Glutamatergic neuron (in vitro differentiated cells): ENCODE measurements at regions not wholly inside any gene's neighbourhood (a gene's known extent, or its start where the extent isn't known, plus 50 kb on each side); places are given as distances from the start of the nearest gene placed in this dataset.

Experiments used
- DNase-seq: peaks from one replicate; pipeline ENCODE4 v3.0.0; 2022
- H3K27ac Mint-ChIP-seq: one replicate; pipeline ENCODE4 v1.8.0; 2020; ENCODE audit warnings: mild to moderate bottlenecking, mixed read lengths, inconsistent platforms; ENCODE audit not compliant: unreplicated experiment
- H3K27me3 Mint-ChIP-seq: one replicate; pipeline ENCODE4 v1.8.0; 2020; ENCODE audit warnings: mild to moderate bottlenecking, moderate library complexity, mixed read lengths, inconsistent platforms; ENCODE audit not compliant: unreplicated experiment
- H3K36me3 Mint-ChIP-seq: one replicate; pipeline ENCODE4 v1.8.0; 2020; ENCODE audit warnings: mild to moderate bottlenecking, mixed read lengths, inconsistent platforms; ENCODE audit not compliant: unreplicated experiment
- H3K4me1 Mint-ChIP-seq: one replicate; pipeline ENCODE4 v1.8.0; 2020; ENCODE audit warnings: mild to moderate bottlenecking, low read depth, mixed read lengths, inconsistent platforms; ENCODE audit not compliant: unreplicated experiment
- H3K4me3 Mint-ChIP-seq: one replicate; pipeline ENCODE4 v1.8.0; 2020; ENCODE audit warnings: mild to moderate bottlenecking, mixed read lengths, inconsistent platforms; ENCODE audit not compliant: unreplicated experiment
- H3K9me3 Mint-ChIP-seq: one replicate; pipeline ENCODE4 v1.8.0; 2020; ENCODE audit warnings: mild to moderate bottlenecking, moderate library complexity, mixed read lengths, inconsistent platforms; ENCODE audit not compliant: unreplicated experiment
- TF ChIP-seq, protein P1 (sequence below): fragments of 200-600 bp; sonication (generic); IDR thresholded peaks from one replicate; pipeline ENCODE4 v1.5.0; 2021; ENCODE audit not compliant: partially characterized antibody, unreplicated experiment

DNA sequence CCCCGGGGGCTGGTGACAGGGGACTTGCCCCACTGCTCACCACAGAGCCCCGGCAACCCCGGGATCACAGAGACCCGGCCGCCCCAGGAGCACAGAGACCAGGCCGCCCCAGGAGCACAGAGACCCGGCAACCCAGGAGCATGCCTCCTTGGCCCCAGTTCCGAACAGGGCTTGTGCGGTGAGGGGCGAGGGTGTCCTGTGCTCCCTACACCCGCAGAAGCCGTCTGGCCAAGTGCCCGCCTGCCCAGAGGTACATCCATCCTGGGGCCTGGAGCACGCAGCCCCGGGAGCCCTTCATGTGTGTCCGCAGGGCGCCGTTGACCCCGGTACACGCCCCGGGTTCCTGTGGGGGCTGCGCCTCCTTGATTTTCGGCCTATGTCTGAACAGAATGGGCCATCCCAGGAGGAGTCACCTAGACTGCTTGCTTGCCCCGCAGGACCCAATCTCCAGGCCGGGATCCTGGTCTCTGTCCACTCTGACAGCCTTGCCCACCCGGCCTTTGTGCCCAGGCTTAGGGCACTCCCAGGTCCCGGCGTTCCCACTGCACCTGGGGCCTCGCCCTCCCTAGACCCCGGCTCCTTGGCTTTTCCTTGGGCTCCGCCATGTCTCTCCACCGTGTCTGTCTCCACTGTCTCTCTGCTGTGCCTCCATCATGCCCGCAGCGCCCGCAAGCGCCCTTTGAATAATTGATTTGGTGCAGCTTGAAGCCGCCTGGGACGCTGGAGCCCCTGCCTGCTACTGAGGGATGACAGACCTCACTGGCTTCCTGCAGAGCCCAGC lies 219.8 kb downstream of the ERMARD start:
- peak; percentile 13 for DNase-seq
- Mint-ChIP-seq H3K9me3 (peaks cover 7% of the 10 kb centered on the region), H3K4me3 (no peak overlapping the region), H3K27me3 (peaks cover 18% of the 10 kb centered on the region), H3K4me1 (peaks cover 5% of the 10 kb centered on the region), H3K27ac (no peak overlapping the region), H3K36me3 (peaks cover 5% of the 10 kb centered on the region)
- TF ChIP-seq, protein P1, sequence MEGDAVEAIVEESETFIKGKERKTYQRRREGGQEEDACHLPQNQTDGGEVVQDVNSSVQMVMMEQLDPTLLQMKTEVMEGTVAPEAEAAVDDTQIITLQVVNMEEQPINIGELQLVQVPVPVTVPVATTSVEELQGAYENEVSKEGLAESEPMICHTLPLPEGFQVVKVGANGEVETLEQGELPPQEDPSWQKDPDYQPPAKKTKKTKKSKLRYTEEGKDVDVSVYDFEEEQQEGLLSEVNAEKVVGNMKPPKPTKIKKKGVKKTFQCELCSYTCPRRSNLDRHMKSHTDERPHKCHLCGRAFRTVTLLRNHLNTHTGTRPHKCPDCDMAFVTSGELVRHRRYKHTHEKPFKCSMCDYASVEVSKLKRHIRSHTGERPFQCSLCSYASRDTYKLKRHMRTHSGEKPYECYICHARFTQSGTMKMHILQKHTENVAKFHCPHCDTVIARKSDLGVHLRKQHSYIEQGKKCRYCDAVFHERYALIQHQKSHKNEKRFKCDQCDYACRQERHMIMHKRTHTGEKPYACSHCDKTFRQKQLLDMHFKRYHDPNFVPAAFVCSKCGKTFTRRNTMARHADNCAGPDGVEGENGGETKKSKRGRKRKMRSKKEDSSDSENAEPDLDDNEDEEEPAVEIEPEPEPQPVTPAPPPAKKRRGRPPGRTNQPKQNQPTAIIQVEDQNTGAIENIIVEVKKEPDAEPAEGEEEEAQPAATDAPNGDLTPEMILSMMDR, result no peak

DNA sequence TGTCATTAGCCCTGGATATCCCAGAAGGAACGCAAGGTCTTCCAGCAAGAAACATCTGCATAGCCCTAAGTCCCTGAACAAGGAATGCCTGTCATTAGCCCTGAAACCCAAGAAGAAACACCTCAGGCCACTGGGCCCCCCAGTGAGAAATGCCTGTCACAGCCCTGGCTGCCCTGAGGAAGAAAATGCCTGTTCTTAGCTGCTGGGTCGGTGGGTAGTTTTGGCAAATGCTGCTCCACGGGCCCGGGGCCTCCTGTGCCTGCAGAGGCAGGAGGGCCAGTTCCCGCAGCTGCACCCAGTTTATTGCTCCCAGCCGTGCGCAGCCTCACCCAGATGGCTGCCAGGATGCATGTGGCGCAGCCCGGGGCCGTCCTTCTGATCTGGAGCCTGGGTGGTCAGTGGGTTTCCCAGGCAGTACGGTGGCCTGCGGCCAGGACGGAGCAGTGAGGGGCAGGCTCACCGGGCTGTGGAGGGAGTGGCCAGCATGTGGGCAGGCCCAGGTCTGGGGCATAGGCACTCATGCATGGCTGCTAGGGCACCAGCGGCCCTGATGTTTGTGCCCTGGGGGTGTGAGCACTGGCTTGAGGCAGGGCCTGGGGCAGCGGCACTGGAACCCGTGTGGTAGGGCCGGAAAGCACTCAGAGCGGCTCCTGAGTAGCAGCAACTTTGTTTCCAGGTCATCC lies 219.0 kb downstream of the ERMARD start:
- H3K27ac Mint-ChIP-seq, result no peak overlapping the region
- peaks cover 7% of the 10 kb centered on the region for H3K9me3 Mint-ChIP-seq
- peaks cover 5% of the 10 kb centered on the region for H3K4me1 Mint-ChIP-seq
- DNase-seq, result peak; percentile 11
- peaks cover 18% of the 10 kb centered on the region for H3K27me3 Mint-ChIP-seq
- no peak overlapping the region for H3K4me3 Mint-ChIP-seq
- TF ChIP-seq, protein P1, result no peak
- H3K36me3 Mint-ChIP-seq, result peaks cover 5% of the 10 kb centered on the region

DNA sequence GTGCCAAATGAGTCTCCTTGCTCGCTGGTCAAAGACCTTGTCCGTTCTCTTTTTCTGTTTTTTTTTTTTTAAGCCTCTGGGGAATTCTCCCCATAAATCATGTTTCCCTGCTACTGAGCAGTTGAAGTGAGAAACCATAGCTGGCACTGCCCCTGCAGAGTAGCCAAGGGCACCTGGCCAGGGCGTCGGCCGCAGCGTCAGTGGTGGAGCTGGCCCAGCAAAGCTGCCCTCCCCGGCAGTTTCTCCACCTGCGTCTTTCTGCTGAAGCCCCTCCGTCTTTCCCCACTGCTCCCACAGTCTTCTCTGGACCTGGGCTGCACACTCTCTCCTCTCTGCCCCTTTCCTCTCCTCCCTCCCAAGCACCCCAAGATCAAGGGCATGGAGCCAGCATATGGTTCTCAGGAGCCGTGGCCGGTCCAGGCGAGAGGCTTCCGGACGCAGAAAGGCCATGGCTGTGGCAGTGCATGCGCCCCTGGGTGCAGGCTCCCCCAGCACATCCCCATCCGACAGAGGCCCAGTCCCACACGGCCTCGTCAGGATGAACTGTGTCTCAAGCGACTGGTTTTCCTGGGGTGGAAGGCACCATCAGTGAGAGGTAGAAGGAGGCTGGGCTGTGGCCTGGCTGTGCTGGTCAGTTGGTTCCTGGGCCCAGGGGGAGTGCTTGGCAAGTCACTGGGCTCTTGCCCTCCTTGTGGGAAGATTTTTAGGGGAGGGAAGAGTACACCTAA lies 218.1 kb downstream of the ERMARD start:
- DNase-seq, result no peak
- H3K27me3 Mint-ChIP-seq, result peaks cover 16% of the 10 kb centered on the region
- H3K9me3 Mint-ChIP-seq, result peaks cover 9% of the 10 kb centered on the region
- TF ChIP-seq, protein P1, result no peak
- H3K27ac Mint-ChIP-seq, result no peak overlapping the region
- H3K4me1 Mint-ChIP-seq, result peaks cover 5% of the 10 kb centered on the region
- H3K36me3 Mint-ChIP-seq, result peaks cover 5% of the 10 kb centered on the region
- H3K4me3 Mint-ChIP-seq, result no peak overlapping the region

DNA sequence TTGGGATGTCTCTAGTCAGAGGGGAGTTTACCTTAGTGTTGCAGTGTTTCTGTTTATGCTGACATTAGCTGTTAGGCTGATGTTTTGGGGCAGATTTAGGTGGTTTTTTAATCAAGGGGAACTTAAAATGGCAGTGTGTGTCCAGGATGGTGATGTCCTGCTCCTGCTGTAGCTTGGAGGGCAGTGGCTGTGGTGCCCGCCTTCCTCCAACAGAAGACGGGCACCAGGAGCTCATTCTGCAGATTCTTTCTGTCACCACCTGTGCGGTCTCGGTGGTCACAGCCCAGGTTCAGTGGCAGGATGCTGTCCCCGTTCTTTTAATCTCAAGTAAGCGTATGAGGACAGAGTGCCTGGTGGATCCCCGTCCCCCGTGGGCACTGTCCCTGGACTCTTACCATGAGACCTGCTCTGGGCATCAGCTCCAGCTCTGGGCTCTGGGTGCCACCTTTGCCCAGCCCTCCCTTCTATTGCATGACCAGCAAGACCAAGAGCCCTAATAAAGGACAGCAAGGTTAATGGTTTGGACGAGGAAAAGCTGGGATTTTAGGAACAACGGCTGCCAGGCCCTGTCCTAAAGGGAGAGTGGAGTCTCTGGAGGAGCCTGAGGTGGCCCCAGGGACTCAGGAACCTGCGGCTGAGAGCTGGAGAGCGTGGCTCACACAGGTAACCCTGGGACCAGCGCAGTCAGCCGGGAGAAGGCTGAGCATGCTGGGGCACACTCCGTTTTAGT lies 217.3 kb downstream of the ERMARD start:
- Mint-ChIP-seq H3K9me3 (peaks cover 9% of the 10 kb centered on the region), H3K4me1 (peaks cover 5% of the 10 kb centered on the region), H3K27me3 (peaks cover 16% of the 10 kb centered on the region), H3K36me3 (peaks cover 5% of the 10 kb centered on the region), H3K4me3 (no peak overlapping the region), H3K27ac (no peak overlapping the region)
- TF ChIP-seq, protein P1, result no peak
- DNase-seq, result no peak
